Mucosa of descending colon (tissue), 3 donors: ENCODE measurements at regions not wholly inside any gene's neighbourhood (a gene's known extent, or its start where the extent isn't known, plus 50 kb on each side); places are given as distances from the start of the nearest gene placed in this dataset.
A peak's percentile ranks its signal among the peaks of the same experiment; 100 is the strongest.

ENCODE experiments used
- ATAC-seq: fragments of 200-7000 bp; cut with Tn5 transposase; one replicate; pipeline ENCODE4 v1.9.1; 2020; ENCODE audit warnings: mild to moderate bottlenecking, moderate library complexity
- DNase-seq, 3 donors: peaks; one replicate each; pipeline ENCODE4 v3.0.0-alpha.2; 2020
- H3K36me3 ChIP-seq: fragments of 200-600 bp; one replicate; pipeline ENCODE4 v1.8.0; 2021; ENCODE audit warnings: low read depth, mild to moderate bottlenecking
- H3K4me1 ChIP-seq: fragments of 200-600 bp; one replicate; pipeline ENCODE4 v1.8.0; 2021; ENCODE audit warnings: low read depth, mild to moderate bottlenecking
- H3K4me3 ChIP-seq: fragments of 200-600 bp; one replicate; pipeline ENCODE4 v1.8.0; 2021; ENCODE audit warnings: mild to moderate bottlenecking
- H3K9me3 ChIP-seq: fragments of 200-600 bp; one replicate; pipeline ENCODE4 v1.8.0; 2021; ENCODE audit warnings: mild to moderate bottlenecking
- intact Hi-C, 2 donors: fragments of 100-400 bp; cut with DNase I in 1 of 2; cut with micrococcal nuclease in 1 of 2; formaldehyde crosslinking; loops; one replicate each; pipeline versions ENCODE4 v1.11.0 to v1.11.1; 2022; cut with DNase I, micrococcal nuclease
- TF ChIP-seq, protein P1 (sequence below): fragments of 200-600 bp; IDR thresholded peaks from one replicate; pipeline ENCODE4 v1.8.0; 2022; ENCODE audit warnings: antibody characterized with exemption, mild to moderate bottlenecking
- donor health status: DM: no; HTN: no; CAD: no; lungs with moderate emphysema.
- donor health status: DM: no; HTN: no; CAD: no.
- donor health status: DM: no; HTN: yes; CAD: no.

DNA sequence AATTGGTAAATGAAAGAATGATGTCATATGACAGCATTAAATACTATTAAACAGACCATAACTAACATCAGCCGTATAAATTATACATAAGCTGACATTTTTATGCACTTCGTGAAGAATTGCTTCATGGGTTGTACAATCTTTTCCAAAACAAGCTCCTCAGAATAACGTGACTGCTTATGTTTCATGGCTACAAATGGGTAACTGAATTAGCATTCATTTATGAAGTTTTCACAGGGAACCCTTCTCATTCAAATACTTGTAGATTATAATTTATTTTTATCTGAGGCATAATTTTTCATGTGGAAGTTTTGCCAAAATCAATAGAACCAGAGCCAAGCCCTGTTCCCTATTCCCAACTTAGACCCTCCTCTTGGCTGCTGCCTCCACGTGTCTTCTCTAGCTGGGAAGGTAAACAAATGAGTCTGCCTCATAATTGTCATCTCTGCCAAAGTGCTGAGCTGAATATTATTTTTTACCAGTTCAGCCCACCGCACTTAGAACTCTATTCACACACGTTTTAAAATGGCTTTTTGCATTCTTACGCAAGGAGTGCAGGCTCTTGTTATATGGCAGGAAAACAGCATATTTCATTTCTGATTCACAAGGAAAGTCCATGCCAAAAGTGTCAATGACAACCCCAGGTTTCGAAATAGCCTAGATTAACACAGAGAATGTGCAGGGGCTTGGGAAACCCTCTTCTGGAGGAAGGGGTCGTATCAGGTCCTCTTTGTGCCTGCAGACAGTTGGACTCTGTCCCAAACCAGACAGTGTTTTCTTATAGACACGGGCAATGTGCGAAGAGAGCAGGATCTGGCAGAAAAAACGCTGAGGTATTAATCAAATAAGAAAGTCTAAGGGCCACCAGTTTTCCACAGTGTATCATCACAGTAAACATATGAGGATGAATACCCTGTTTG lies 370.7 kb upstream of the MGMT start:
- no peaks in the 10 kb centered on the region for H3K36me3 ChIP-seq
- intact Hi-C loops: no loop called here
- H3K4me1 ChIP-seq: no peaks in the 10 kb centered on the region
- peak in 1 of 3 donors; percentile 5 for DNase-seq
- ATAC-seq: peak; percentile 30
- H3K9me3 ChIP-seq: no peaks in the 10 kb centered on the region
- TF ChIP-seq, protein P1, sequence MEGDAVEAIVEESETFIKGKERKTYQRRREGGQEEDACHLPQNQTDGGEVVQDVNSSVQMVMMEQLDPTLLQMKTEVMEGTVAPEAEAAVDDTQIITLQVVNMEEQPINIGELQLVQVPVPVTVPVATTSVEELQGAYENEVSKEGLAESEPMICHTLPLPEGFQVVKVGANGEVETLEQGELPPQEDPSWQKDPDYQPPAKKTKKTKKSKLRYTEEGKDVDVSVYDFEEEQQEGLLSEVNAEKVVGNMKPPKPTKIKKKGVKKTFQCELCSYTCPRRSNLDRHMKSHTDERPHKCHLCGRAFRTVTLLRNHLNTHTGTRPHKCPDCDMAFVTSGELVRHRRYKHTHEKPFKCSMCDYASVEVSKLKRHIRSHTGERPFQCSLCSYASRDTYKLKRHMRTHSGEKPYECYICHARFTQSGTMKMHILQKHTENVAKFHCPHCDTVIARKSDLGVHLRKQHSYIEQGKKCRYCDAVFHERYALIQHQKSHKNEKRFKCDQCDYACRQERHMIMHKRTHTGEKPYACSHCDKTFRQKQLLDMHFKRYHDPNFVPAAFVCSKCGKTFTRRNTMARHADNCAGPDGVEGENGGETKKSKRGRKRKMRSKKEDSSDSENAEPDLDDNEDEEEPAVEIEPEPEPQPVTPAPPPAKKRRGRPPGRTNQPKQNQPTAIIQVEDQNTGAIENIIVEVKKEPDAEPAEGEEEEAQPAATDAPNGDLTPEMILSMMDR: no peak
- H3K4me3 ChIP-seq: no peak overlapping the region

GRCh38 chr10:129097776-129098330 lies 369.2 kb upstream of the MGMT start:
- Histone ChIP-seq H3K4me3 (no peak overlapping the region), H3K4me1 (no peaks in the 10 kb centered on the region), H3K36me3 (no peaks in the 10 kb centered on the region), H3K9me3 (no peaks in the 10 kb centered on the region)
- intact Hi-C loops: no loop called here
- ATAC-seq: no peak
- TF ChIP-seq, protein P1: no peak
- no peak for DNase-seq

GRCh38 chr10:129098517-129098916 lies 368.5 kb upstream of the MGMT start:
- no peak for DNase-seq
- Histone ChIP-seq H3K4me3 (no peak overlapping the region), H3K9me3 (no peaks in the 10 kb centered on the region), H3K4me1 (no peaks in the 10 kb centered on the region), H3K36me3 (no peaks in the 10 kb centered on the region)
- TF ChIP-seq, protein P1: no peak
- ATAC-seq: no peak
- intact Hi-C loops: no loop called here

- DNase-seq: no peak
These were observed 367.6 kb upstream of the MGMT start for GRCh38 chr10:129099486-129099885.

GRCh38 chr10:129099992-129100391 lies 367.0 kb upstream of the MGMT start:
- intact Hi-C loops: no loop called here
- DNase-seq: no peak
- no peaks in the 10 kb centered on the region for H3K9me3 ChIP-seq
- no peak overlapping the region for H3K4me3 ChIP-seq
- TF ChIP-seq, protein P1: no peak
- H3K36me3 ChIP-seq: no peaks in the 10 kb centered on the region
- H3K4me1 ChIP-seq: no peaks in the 10 kb centered on the region
- no peak for ATAC-seq

More at GRCh38 chr10:129099486-129099885, 367.6 kb upstream of the MGMT start:
- intact Hi-C loops: no loop called here
- no peaks in the 10 kb centered on the region for H3K9me3 ChIP-seq
- no peak for ATAC-seq
- TF ChIP-seq, protein P1: no peak
- H3K36me3 ChIP-seq: no peaks in the 10 kb centered on the region
- no peak overlapping the region for H3K4me3 ChIP-seq
- H3K4me1 ChIP-seq: no peaks in the 10 kb centered on the region
